ENCODE measurements at regions not wholly inside any gene's neighbourhood (a gene's known extent, or its start where the extent isn't known, plus 50 kb on each side); places are given as distances from the start of the nearest gene placed in this dataset.
"Not testable (repeated sequence)": the region's sequence is repeated elsewhere in the genome, so short reads cannot be mapped to it uniquely, and the experiment has no call there.

DNA sequence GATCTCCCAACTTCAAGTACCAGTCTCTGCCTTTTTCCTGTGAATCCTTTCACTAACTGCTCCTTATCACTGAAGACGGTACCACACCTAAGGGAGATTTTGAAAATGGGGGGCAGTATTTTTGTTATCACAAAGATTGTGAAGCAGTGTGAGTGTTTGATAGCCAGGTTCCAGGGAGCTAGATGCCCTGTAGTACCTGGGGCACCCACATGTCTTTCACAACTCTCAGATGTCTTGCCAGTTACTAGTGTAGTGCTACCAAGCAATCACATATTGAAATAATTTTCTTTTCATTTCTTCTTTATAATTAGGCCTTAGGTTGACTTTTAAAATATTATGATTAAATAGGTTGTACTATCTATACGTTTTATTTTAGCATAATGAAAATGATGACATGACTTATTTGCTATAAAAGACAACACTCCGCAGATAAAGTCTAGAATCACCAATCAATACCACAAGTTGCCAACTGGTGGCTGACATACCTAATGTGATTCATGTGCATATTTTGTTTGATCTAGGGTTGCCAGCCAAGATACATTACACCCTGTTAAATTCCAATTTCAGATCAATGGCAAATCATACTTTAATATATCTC, 215.9 kb downstream of the EXOC5 start:
- 73 to 87% methylated on average over 3 of the region's 3 CpGs for WGBS, 2 donors (ENCODE audit: low coverage in 1 of 2)
- Histone ChIP-seq H3K4me3 (no peak overlapping the region), H3K36me3 (no peaks in the 10 kb centered on the region), H3K27me3 (peaks cover 16% of the 10 kb centered on the region), H3K4me1 (no peaks in the 10 kb centered on the region), H3K9me3 (no peaks in the 10 kb centered on the region), H3K27ac (no peak overlapping the region)
- ATAC-seq: no peak
- TF ChIP-seq, protein P1, sequence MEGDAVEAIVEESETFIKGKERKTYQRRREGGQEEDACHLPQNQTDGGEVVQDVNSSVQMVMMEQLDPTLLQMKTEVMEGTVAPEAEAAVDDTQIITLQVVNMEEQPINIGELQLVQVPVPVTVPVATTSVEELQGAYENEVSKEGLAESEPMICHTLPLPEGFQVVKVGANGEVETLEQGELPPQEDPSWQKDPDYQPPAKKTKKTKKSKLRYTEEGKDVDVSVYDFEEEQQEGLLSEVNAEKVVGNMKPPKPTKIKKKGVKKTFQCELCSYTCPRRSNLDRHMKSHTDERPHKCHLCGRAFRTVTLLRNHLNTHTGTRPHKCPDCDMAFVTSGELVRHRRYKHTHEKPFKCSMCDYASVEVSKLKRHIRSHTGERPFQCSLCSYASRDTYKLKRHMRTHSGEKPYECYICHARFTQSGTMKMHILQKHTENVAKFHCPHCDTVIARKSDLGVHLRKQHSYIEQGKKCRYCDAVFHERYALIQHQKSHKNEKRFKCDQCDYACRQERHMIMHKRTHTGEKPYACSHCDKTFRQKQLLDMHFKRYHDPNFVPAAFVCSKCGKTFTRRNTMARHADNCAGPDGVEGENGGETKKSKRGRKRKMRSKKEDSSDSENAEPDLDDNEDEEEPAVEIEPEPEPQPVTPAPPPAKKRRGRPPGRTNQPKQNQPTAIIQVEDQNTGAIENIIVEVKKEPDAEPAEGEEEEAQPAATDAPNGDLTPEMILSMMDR (IDR thresholded peaks at IDR 0.05): no peak
- TF ChIP-seq EP300 (IDR thresholded peaks at IDR 0.05): no peak
- TF ChIP-seq POLR2A (IDR thresholded peaks at IDR 0.05): no peak
- TF ChIP-seq POLR2AphosphoS5 (IDR thresholded peaks at IDR 0.05): no peak

- TF ChIP-seq, protein P1 (IDR thresholded peaks at IDR 0.05): no peak
- TF ChIP-seq POLR2AphosphoS5 (IDR thresholded peaks at IDR 0.05) (no peak), POLR2A (IDR thresholded peaks at IDR 0.05) (no peak), EP300 (IDR thresholded peaks at IDR 0.05) (no peak)
- H3K9me3 ChIP-seq: no peaks in the 10 kb centered on the region
- H3K27ac ChIP-seq: no peak overlapping the region
- no peak for ATAC-seq
- no peaks in the 10 kb centered on the region for H3K4me1 ChIP-seq
- WGBS, 2 donors (ENCODE audit: low coverage in 1 of 2): 70 to 71% methylated on average over 7 of the region's 7 CpGs
- H3K27me3 ChIP-seq: peaks cover 16% of the 10 kb centered on the region
- no peak overlapping the region for H3K4me3 ChIP-seq
- no peaks in the 10 kb centered on the region for H3K36me3 ChIP-seq
These were observed 217.1 kb downstream of the EXOC5 start for GRCh38 chr14:57051633-57052032.

DNA sequence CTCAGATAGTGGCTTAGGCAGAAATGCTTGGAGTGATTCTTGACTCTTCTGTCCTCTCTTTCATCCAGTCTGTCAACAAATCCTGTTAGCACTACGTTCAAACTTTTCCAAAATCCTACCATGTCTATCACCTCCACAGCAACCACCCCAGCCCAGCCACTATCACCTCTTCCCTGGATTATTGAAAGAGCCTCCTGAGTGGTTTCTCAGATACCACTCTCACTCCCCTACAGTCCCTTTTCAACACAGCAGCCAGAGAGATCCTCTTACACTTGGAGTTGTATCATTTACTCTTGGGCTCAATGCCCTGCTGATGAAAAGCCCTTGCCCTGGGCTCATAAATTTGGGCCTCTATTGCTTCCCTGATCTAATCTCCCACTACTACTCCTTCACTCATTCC, 218.9 kb downstream of the EXOC5 start:
- Histone ChIP-seq H3K9me3 (no peaks in the 10 kb centered on the region), H3K27ac (no peak overlapping the region), H3K4me3 (no peak overlapping the region), H3K27me3 (peaks cover 16% of the 10 kb centered on the region), H3K36me3 (no peaks in the 10 kb centered on the region), H3K4me1 (no peaks in the 10 kb centered on the region)
- WGBS, 2 donors (ENCODE audit: low coverage in 1 of 2): 75 to 100% methylated on average over 1 of the region's 1 CpG
- TF ChIP-seq POLR2A (IDR thresholded peaks at IDR 0.05) (no peak), EP300 (IDR thresholded peaks at IDR 0.05) (no peak), POLR2AphosphoS5 (IDR thresholded peaks at IDR 0.05) (no peak)
- TF ChIP-seq, protein P1 (IDR thresholded peaks at IDR 0.05): no peak
- no peak for ATAC-seq

DNA sequence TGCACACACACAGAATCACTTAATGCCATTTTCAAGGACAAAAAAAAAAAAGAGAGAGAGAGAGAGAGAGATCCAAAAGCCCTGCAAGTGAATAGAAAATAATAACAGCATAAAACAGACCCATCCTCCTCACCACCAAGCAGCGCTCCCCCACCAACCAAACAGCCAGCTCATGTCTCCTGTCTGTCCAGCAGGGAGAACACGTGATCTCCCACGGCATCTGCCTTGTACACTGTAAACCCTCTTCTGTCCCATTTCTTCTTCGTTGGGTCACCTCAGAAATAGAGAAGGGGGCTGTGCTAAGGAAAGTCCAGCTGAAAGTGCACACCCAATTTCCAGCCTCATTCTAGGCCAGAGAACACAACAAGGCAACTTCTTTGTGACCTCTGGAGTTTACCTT, 222.5 kb downstream of the EXOC5 start:
- H3K36me3 ChIP-seq: no peaks in the 10 kb centered on the region
- H3K9me3 ChIP-seq: no peaks in the 10 kb centered on the region
- no peak for ATAC-seq
- no peak overlapping the region for H3K27ac ChIP-seq
- TF ChIP-seq POLR2AphosphoS5 (IDR thresholded peaks at IDR 0.05) (no peak), POLR2A (IDR thresholded peaks at IDR 0.05) (no peak), EP300 (IDR thresholded peaks at IDR 0.05) (no peak)
- TF ChIP-seq, protein P1 (IDR thresholded peaks at IDR 0.05): no peak
- peaks cover 4% of the 10 kb centered on the region for H3K27me3 ChIP-seq
- H3K4me1 ChIP-seq: no peaks in the 10 kb centered on the region
- no peak overlapping the region for H3K4me3 ChIP-seq
- WGBS, 2 donors (ENCODE audit: low coverage in 1 of 2): 51 to 67% methylated on average over 3 to 4 of the region's 4 CpGs

- not testable (repeated sequence) for H3K27ac ChIP-seq, H3K36me3 ChIP-seq, H3K9me3 ChIP-seq, H3K27me3 ChIP-seq, H3K4me1 ChIP-seq, H3K4me3 ChIP-seq, ATAC-seq
- 71 to 73% methylated on average over 2 to 4 of the region's 5 CpGs for WGBS, 2 donors (ENCODE audit: low coverage in 1 of 2)
These were observed 224.4 kb downstream of the EXOC5 start for GRCh38 chr14:57044101-57044973.

Data from gastroesophageal sphincter (tissue), 4 donors.